ENCODE measurements at regions not wholly inside any gene's neighbourhood (a gene's known extent, or its start where the extent isn't known, plus 50 kb on each side); places are given as distances from the start of the nearest gene placed in this dataset.

- no peak overlapping the region for H3K27ac Mint-ChIP-seq
- intact Hi-C loops (cut with micrococcal nuclease) = no loop called here
- H3K4me1 Mint-ChIP-seq (ENCODE audit: low read depth) = no peaks in the 10 kb centered on the region
- no peaks in the 10 kb centered on the region for H3K36me3 Mint-ChIP-seq (ENCODE audit: low read depth)
- DNase-seq = no peak
- H3K27me3 Mint-ChIP-seq (ENCODE audit: low read depth) = peaks cover 5% of the 10 kb centered on the region
- no peak overlapping the region for H3K4me3 Mint-ChIP-seq
- CTCF ChIA-PET = no interaction called here
- H3K9me3 Mint-ChIP-seq = no peaks in the 10 kb centered on the region
Observed at GRCh38 chr7:134391223-134391622, 67.7 kb downstream of the AKR1B1 start.

DNA sequence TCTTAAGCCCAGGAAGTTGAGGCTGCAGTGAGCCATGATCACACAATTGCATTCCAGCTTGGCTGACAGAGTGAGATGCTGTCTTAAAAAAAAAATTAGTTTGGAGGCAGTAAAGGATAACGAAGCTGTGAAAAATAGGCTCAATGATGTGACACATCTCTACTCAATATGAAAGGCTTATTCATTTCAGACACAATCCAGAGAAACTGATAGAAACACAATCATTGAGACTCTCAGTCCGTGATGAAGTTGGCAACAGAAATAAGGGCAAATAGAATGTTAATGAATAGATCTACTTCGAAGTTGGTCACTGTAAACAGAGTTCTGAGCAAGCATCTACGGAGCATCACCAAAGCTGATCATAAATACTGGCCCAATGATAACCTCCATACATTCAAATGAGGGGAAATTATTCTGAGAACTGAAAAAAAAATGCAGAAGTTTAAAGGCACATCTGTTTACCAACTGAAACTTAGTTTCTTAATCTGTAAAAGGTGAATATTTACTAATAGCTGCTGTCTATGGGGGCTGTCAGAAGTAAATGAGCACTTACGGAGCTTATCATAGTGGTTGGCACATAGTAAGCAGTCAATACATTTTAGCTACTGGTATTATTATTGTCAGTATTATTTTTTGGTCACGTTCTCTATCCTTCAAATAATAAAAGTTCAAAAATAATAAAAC is 70.4 kb downstream of the AKR1B1 start:
- Mint-ChIP-seq H3K4me3 (no peak overlapping the region), H3K9me3 (no peaks in the 10 kb centered on the region), H3K4me1 (ENCODE audit: low read depth) (no peaks in the 10 kb centered on the region), H3K36me3 (ENCODE audit: low read depth) (no peaks in the 10 kb centered on the region), H3K27ac (no peak overlapping the region), H3K27me3 (ENCODE audit: low read depth) (no peaks in the 10 kb centered on the region)
- CTCF ChIA-PET = interaction anchor here (0.6 kb wide), 1 partner anchor 17 kb away, joined by 4 read pairs; no protein-coding TSS in a partner anchor
- intact Hi-C loops (cut with micrococcal nuclease) = no loop called here
- DNase-seq = no peak

- Mint-ChIP-seq H3K27me3 (ENCODE audit: low read depth) (peaks cover 12% of the 10 kb centered on the region), H3K4me1 (ENCODE audit: low read depth) (no peaks in the 10 kb centered on the region), H3K27ac (no peak overlapping the region), H3K4me3 (no peak overlapping the region), H3K9me3 (no peaks in the 10 kb centered on the region), H3K36me3 (ENCODE audit: low read depth) (no peaks in the 10 kb centered on the region)
- CTCF ChIA-PET = no interaction called here
- no peak for DNase-seq
- intact Hi-C loops (cut with micrococcal nuclease) = no loop called here
Observed at GRCh38 chr7:134378562-134378961, 61.8 kb upstream of the SLC35B4 start.

DNA sequence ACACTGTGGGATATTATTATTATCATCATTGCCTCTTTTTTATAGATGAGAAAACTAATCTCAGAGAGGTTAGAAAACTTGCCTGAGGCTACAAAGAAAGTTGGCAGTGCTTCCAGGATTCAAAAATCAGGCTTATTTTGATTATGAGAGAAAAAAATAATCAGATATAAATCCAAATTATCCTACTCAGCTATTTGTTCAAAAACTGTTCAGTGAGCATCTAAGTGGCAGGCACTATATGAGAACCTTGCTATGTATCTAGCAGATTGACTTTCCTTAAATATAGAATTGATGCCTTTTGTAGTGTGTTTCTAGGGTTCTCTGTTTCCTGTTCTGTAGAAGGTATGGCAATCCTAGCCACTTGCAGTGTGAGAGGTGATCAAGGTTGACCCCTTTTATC is 60.0 kb upstream of the SLC35B4 start:
- no peak for DNase-seq
- intact Hi-C loops (cut with micrococcal nuclease) = no loop called here

GRCh38 chr7:134375206-134375605 is 58.5 kb upstream of the SLC35B4 start:
- intact Hi-C loops (cut with micrococcal nuclease) = no loop called here
- Mint-ChIP-seq H3K27me3 (ENCODE audit: low read depth) (peaks cover 17% of the 10 kb centered on the region), H3K9me3 (no peaks in the 10 kb centered on the region), H3K4me1 (ENCODE audit: low read depth) (no peaks in the 10 kb centered on the region), H3K36me3 (ENCODE audit: low read depth) (no peaks in the 10 kb centered on the region), H3K27ac (no peak overlapping the region), H3K4me3 (no peak overlapping the region)
- DNase-seq = no peak
- CTCF ChIA-PET = no interaction called here

More for the DNA sequence above, 60.0 kb upstream of the SLC35B4 start:
- Mint-ChIP-seq H3K4me3 (no peak overlapping the region), H3K36me3 (ENCODE audit: low read depth) (no peaks in the 10 kb centered on the region), H3K9me3 (no peaks in the 10 kb centered on the region), H3K27me3 (ENCODE audit: low read depth) (peaks cover 14% of the 10 kb centered on the region), H3K4me1 (ENCODE audit: low read depth) (no peaks in the 10 kb centered on the region), H3K27ac (no peak overlapping the region)
- CTCF ChIA-PET = no interaction called here

DNA sequence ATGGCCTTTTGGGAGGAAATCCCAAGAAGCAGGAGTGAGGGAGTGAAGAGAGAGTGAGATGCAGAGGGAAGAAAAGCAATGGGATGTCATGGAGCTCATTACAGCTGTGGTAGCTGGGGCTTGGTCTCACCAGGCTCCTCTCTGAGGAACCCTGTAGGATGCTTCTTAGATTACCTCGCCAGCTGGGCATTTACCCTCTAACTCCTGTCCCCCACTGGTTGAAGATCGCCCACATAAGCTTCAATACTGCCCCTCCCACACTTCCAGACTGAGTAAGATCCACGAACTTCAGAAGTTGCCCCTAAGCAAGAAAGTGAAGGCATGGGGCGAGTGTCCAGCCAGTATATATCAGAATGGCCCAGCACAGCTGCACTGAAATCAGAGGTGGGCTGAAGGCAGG is 58.1 kb upstream of the SLC35B4 start:
- no peaks in the 10 kb centered on the region for H3K36me3 Mint-ChIP-seq (ENCODE audit: low read depth)
- intact Hi-C loops (cut with micrococcal nuclease) = no loop called here
- no peak for DNase-seq
- no peak overlapping the region for H3K4me3 Mint-ChIP-seq
- peaks cover 21% of the 10 kb centered on the region for H3K27me3 Mint-ChIP-seq (ENCODE audit: low read depth)
- H3K27ac Mint-ChIP-seq = no peak overlapping the region
- CTCF ChIA-PET = no interaction called here
- H3K4me1 Mint-ChIP-seq (ENCODE audit: low read depth) = no peaks in the 10 kb centered on the region
- H3K9me3 Mint-ChIP-seq = no peaks in the 10 kb centered on the region

GRCh38 chr7:134374291-134374690 is 57.6 kb upstream of the SLC35B4 start:
- intact Hi-C loops (cut with micrococcal nuclease) = no loop called here

DNA sequence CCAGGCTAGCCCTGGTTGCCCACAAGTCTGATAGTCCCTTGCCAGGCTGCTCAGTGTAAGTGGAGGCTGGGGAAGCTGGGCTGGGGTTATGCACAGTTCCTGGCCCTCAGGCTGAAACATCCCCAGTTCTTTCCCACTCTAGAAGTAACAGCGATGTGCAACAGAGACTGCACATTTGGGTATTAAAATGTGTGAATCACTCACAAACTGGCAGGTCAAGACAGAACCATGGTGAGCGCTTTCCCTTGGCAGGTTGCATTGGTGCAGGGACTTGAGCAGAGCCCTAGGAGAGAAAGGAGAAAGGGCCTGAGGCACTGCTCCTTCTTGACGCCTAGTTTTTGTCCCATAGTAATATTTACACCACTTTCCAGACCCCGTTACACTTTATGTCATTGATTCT is 56.1 kb upstream of the SLC35B4 start:
- H3K4me1 Mint-ChIP-seq (ENCODE audit: low read depth) = no peaks in the 10 kb centered on the region
- H3K4me3 Mint-ChIP-seq = no peak overlapping the region
- intact Hi-C loops (cut with micrococcal nuclease) = no loop called here
- H3K27ac Mint-ChIP-seq = no peak overlapping the region
- no peaks in the 10 kb centered on the region for H3K9me3 Mint-ChIP-seq
- H3K27me3 Mint-ChIP-seq (ENCODE audit: low read depth) = peaks cover 27% of the 10 kb centered on the region
- CTCF ChIA-PET = no interaction called here
- no peaks in the 10 kb centered on the region for H3K36me3 Mint-ChIP-seq (ENCODE audit: low read depth)
- DNase-seq = no peak

More at GRCh38 chr7:134374291-134374690, 57.6 kb upstream of the SLC35B4 start:
- H3K36me3 Mint-ChIP-seq (ENCODE audit: low read depth) = no peaks in the 10 kb centered on the region
- H3K9me3 Mint-ChIP-seq = no peaks in the 10 kb centered on the region
- CTCF ChIA-PET = interaction anchor here (1.0 kb wide), 1 partner anchor 17 kb away, joined by 3 read pairs; no protein-coding TSS in a partner anchor
- H3K27ac Mint-ChIP-seq = no peak overlapping the region
- peaks cover 21% of the 10 kb centered on the region for H3K27me3 Mint-ChIP-seq (ENCODE audit: low read depth)
- DNase-seq = no peak
- H3K4me1 Mint-ChIP-seq (ENCODE audit: low read depth) = no peaks in the 10 kb centered on the region
- no peak overlapping the region for H3K4me3 Mint-ChIP-seq

- CTCF ChIA-PET = interaction anchor here (0.7 to 1.6 kb wide), 2 partner anchors 14 to 25 kb away, joined by 3 to 6 read pairs; no protein-coding TSS in a partner anchor
- intact Hi-C loops (cut with micrococcal nuclease) = no loop called here
Observed at GRCh38 chr7:134371971-134372370, 55.2 kb upstream of the SLC35B4 start.

GRCh38 chr7:134371536-134371935 is 54.8 kb upstream of the SLC35B4 start:
- Mint-ChIP-seq H3K36me3 (ENCODE audit: low read depth) (no peaks in the 10 kb centered on the region), H3K27me3 (ENCODE audit: low read depth) (peaks cover 28% of the 10 kb centered on the region), H3K4me3 (no peak overlapping the region), H3K9me3 (no peaks in the 10 kb centered on the region), H3K27ac (no peak overlapping the region), H3K4me1 (ENCODE audit: low read depth) (no peaks in the 10 kb centered on the region)
- CTCF ChIA-PET = interaction anchor here (0.6 to 1.6 kb wide), 3 partner anchors 14 to 25 kb away, joined by 3 to 6 read pairs (median 4); no protein-coding TSS in a partner anchor
- no peak for DNase-seq
- intact Hi-C loops (cut with micrococcal nuclease) = no loop called here

More at GRCh38 chr7:134371971-134372370, 55.2 kb upstream of the SLC35B4 start:
- Mint-ChIP-seq H3K27me3 (ENCODE audit: low read depth) (peaks cover 28% of the 10 kb centered on the region), H3K9me3 (no peaks in the 10 kb centered on the region), H3K36me3 (ENCODE audit: low read depth) (no peaks in the 10 kb centered on the region), H3K4me3 (no peak overlapping the region), H3K27ac (no peak overlapping the region), H3K4me1 (ENCODE audit: low read depth) (no peaks in the 10 kb centered on the region)
- DNase-seq = no peak

DNA sequence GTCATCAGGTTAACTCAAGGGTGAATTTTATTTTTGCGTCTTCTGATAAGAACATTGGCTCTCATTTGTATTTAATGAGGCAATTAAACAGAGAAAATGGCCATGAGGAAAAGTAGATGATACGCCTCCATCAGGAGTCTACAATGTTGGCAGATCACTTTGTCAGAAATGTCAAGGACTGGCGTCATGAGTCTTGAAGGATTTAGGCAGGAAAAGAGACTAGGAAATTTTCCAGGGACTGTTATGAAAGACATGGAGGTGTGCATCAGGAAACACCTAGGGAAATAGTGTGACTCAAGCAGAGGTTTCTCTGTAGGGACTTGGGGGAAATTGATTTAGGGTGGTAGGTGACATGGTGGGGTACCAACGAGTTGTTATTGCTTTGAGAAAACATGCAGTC is 53.4 kb upstream of the SLC35B4 start:
- H3K36me3 Mint-ChIP-seq (ENCODE audit: low read depth) = no peaks in the 10 kb centered on the region

GRCh38 chr7:134368851-134369544 is 52.3 kb upstream of the SLC35B4 start:
- CTCF ChIA-PET = no interaction called here
- Mint-ChIP-seq H3K4me1 (ENCODE audit: low read depth) (no peaks in the 10 kb centered on the region), H3K9me3 (no peaks in the 10 kb centered on the region), H3K36me3 (ENCODE audit: low read depth) (no peaks in the 10 kb centered on the region), H3K4me3 (no peak overlapping the region), H3K27me3 (ENCODE audit: low read depth) (peaks cover 29% of the 10 kb centered on the region), H3K27ac (no peak overlapping the region)
- no peak for DNase-seq
- intact Hi-C loops (cut with micrococcal nuclease) = no loop called here

More for the DNA sequence above, 53.4 kb upstream of the SLC35B4 start:
- CTCF ChIA-PET = interaction anchor here (1.6 kb wide), 1 partner anchor 12 kb away, joined by 6 read pairs; no protein-coding TSS in a partner anchor
- Mint-ChIP-seq H3K4me1 (ENCODE audit: low read depth) (no peaks in the 10 kb centered on the region), H3K27me3 (ENCODE audit: low read depth) (peaks cover 34% of the 10 kb centered on the region), H3K27ac (no peak overlapping the region), H3K9me3 (no peaks in the 10 kb centered on the region), H3K4me3 (no peak overlapping the region)
- DNase-seq = no peak
- intact Hi-C loops (cut with micrococcal nuclease) = no loop called here

All from activated naive CD4-positive, alpha-beta T cell treated with anti-CD3 and anti-CD28 coated beads for 36 hours (primary cell).